ENCODE measurements at regions not wholly inside any gene's neighbourhood (a gene's known extent, or its start where the extent isn't known, plus 50 kb on each side); places are given as distances from the start of the nearest gene placed in this dataset.
A peak's percentile ranks its signal among the peaks of the same experiment; 100 is the strongest.

- Histone ChIP-seq H3K4me2 (ENCODE audit: extremely low read depth, insufficient read depth, low read length) (no peak overlapping the region), H3K79me2 (ENCODE audit: control insufficient read depth, insufficient read depth, low read length) (no peaks in the 10 kb centered on the region), H3K27me3 (ENCODE audit: control insufficient read depth, insufficient read depth, low read length) (no peaks in the 10 kb centered on the region), H4K20me1 (ENCODE audit: control insufficient read depth, extremely low read depth, insufficient read depth, low read length) (no peaks in the 10 kb centered on the region), H3K9me3 (ENCODE audit: control insufficient read depth, insufficient read depth, low read depth, low read length) (no peaks in the 10 kb centered on the region), H3K9ac (ENCODE audit: insufficient read depth, low read length) (no peak overlapping the region), H2AFZ (ENCODE audit: low read length) (no peak overlapping the region), H3K36me3 (ENCODE audit: control insufficient read depth, insufficient read depth, low read length) (no peaks in the 10 kb centered on the region), H3K4me1 (ENCODE audit: control insufficient read depth, extremely low read depth, insufficient read depth, low read length) (no peaks in the 10 kb centered on the region), H3K4me3 (replicated peaks in 1 of 4; ENCODE audit: control extremely low read depth in 1 of 4, insufficient read depth in 1 of 4, low read depth in 3 of 4, low read length in 4 of 4) (no peak overlapping the region), H3K27ac (ENCODE audit: insufficient read depth, low read length) (no peak overlapping the region)
- TF ChIP-seq EZH2 (IDR thresholded peaks at IDR 0.05; ENCODE audit: low read length, missing control alignments), result no peak
- TF ChIP-seq CTCF (conservative IDR thresholded peaks at IDR 0.05 in 1 of 2, IDR thresholded peaks at IDR 0.05 in 1 of 2; ENCODE audit: low read depth in 1 of 2, low read length in 2 of 2), result no peak
- peak in 1 of 2 donors; percentile 69 for DNase-seq (ENCODE audit: low read depth in 2 of 2)
These were observed 357.7 kb downstream of the BUD13 start for GRCh38 chr11:116415095-116415494.

- DNase-seq (ENCODE audit: low read depth in 2 of 2), result no peak
- H3K4me2 ChIP-seq (ENCODE audit: extremely low read depth, insufficient read depth, low read length), result no peak overlapping the region
- H3K4me3 ChIP-seq (replicated peaks in 1 of 4; ENCODE audit: control extremely low read depth in 1 of 4, insufficient read depth in 1 of 4, low read depth in 3 of 4, low read length in 4 of 4), result no peak overlapping the region
- H3K4me1 ChIP-seq (ENCODE audit: control insufficient read depth, extremely low read depth, insufficient read depth, low read length), result no peaks in the 10 kb centered on the region
- H3K79me2 ChIP-seq (ENCODE audit: control insufficient read depth, insufficient read depth, low read length), result no peaks in the 10 kb centered on the region
- no peaks in the 10 kb centered on the region for H4K20me1 ChIP-seq (ENCODE audit: control insufficient read depth, extremely low read depth, insufficient read depth, low read length)
- H2AFZ ChIP-seq (ENCODE audit: low read length), result no peak overlapping the region
- H3K9ac ChIP-seq (ENCODE audit: insufficient read depth, low read length), result no peak overlapping the region
- no peaks in the 10 kb centered on the region for H3K27me3 ChIP-seq (ENCODE audit: control insufficient read depth, insufficient read depth, low read length)
- H3K9me3 ChIP-seq (ENCODE audit: control insufficient read depth, insufficient read depth, low read depth, low read length), result no peaks in the 10 kb centered on the region
- TF ChIP-seq EZH2 (IDR thresholded peaks at IDR 0.05; ENCODE audit: low read length, missing control alignments), result no peak
- TF ChIP-seq CTCF (conservative IDR thresholded peaks at IDR 0.05 in 1 of 2, IDR thresholded peaks at IDR 0.05 in 1 of 2; ENCODE audit: low read depth in 1 of 2, low read length in 2 of 2), result no peak
- H3K36me3 ChIP-seq (ENCODE audit: control insufficient read depth, insufficient read depth, low read length), result no peaks in the 10 kb centered on the region
- no peak overlapping the region for H3K27ac ChIP-seq (ENCODE audit: insufficient read depth, low read length)
These were observed 358.4 kb downstream of the BUD13 start for GRCh38 chr11:116414357-116414880.

- Histone ChIP-seq H3K4me3 (replicated peaks in 1 of 4; ENCODE audit: control extremely low read depth in 1 of 4, insufficient read depth in 1 of 4, low read depth in 3 of 4, low read length in 4 of 4) (no peak overlapping the region), H4K20me1 (ENCODE audit: control insufficient read depth, extremely low read depth, insufficient read depth, low read length) (no peaks in the 10 kb centered on the region), H3K9me3 (ENCODE audit: control insufficient read depth, insufficient read depth, low read depth, low read length) (no peaks in the 10 kb centered on the region), H2AFZ (ENCODE audit: low read length) (no peak overlapping the region), H3K27me3 (ENCODE audit: control insufficient read depth, insufficient read depth, low read length) (no peaks in the 10 kb centered on the region), H3K36me3 (ENCODE audit: control insufficient read depth, insufficient read depth, low read length) (no peaks in the 10 kb centered on the region), H3K4me1 (ENCODE audit: control insufficient read depth, extremely low read depth, insufficient read depth, low read length) (no peaks in the 10 kb centered on the region), H3K79me2 (ENCODE audit: control insufficient read depth, insufficient read depth, low read length) (no peaks in the 10 kb centered on the region), H3K9ac (ENCODE audit: insufficient read depth, low read length) (no peak overlapping the region), H3K4me2 (ENCODE audit: extremely low read depth, insufficient read depth, low read length) (no peak overlapping the region), H3K27ac (ENCODE audit: insufficient read depth, low read length) (no peak overlapping the region)
- TF ChIP-seq EZH2 (IDR thresholded peaks at IDR 0.05; ENCODE audit: low read length, missing control alignments) (no peak), CTCF (conservative IDR thresholded peaks at IDR 0.05 in 1 of 2, IDR thresholded peaks at IDR 0.05 in 1 of 2; ENCODE audit: low read depth in 1 of 2, low read length in 2 of 2) (no peak)
- DNase-seq (ENCODE audit: low read depth in 2 of 2), result no peak
These were observed 359.2 kb downstream of the BUD13 start for GRCh38 chr11:116413301-116414242.
